ENCODE measurements at regions not wholly inside any gene's neighbourhood (a gene's known extent, or its start where the extent isn't known, plus 50 kb on each side); places are given as distances from the start of the nearest gene placed in this dataset.

- TF ChIP-seq ZNF318 (IDR thresholded peaks at IDR 0.05; ENCODE audit: borderline replicate concordance in 1 of 2, low read depth in 1 of 2) (no peak), PCBP2 (IDR thresholded peaks at IDR 0.05; ENCODE audit: low read depth, low read length, poor library complexity, severe bottlenecking) (no peak), ZNF830 (CRISPR knock-in tag; IDR thresholded peaks at IDR 0.05) (no peak), ZNF785 (CRISPR knock-in tag; IDR thresholded peaks at IDR 0.05) (no peak)
Measured at GRCh38 chr9:63817622-63818518, 1467.1 kb downstream of the FOXD4L5 start (continued).
